HG03066 (cell line): ENCODE measurements at regions not wholly inside any gene's neighbourhood (a gene's known extent, or its start where the extent isn't known, plus 50 kb on each side); places are given as distances from the start of the nearest gene placed in this dataset.

Experiments used
- ATAC-seq: cut with Tn5 transposase; IDR thresholded peaks from one replicate; pipeline ENCODE4 v1.9.1; 2021; ENCODE audit warnings: low read depth; ENCODE audit not compliant: unreplicated experiment

DNA sequence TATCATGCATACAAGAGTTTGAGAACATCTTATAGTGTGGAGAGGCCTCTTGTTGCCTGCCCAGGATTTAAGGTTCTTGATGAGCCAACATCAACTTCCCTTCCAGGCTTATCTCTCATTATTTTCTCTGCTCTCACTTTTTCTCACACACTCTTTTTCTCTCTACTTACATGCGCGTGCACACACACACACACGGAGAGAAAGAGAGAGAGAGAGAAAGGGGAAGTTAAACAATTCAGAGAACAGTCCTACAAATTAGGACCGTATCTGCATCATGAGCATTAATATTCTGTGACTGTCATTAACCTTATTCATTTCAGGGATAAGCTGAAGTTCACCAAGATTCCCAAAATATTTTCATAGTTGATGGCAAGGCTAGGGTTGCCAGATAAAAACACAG, 269.0 kb downstream of the ZNF621 start:
- no peak for ATAC-seq

DNA sequence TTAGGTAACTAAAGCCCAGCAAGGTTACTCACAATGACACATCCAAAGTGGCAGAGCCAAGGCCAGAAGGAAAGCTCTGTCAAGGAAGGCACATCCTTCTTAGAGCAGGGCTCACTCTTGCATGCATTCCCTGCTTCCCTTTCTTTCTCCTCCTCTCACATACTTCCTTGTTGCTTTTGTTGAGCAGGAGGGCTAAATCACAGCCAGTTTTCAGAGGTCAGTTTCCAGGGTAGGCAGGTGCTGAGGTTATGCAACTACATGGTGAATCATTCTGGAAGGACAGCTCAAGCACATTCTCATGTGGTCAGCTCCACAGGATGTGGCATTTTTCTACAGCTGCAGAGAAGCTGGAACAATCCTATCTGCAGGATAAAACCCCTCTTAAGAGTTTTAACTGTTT, 275.6 kb downstream of the ZNF621 start:
- ATAC-seq = no peak

DNA sequence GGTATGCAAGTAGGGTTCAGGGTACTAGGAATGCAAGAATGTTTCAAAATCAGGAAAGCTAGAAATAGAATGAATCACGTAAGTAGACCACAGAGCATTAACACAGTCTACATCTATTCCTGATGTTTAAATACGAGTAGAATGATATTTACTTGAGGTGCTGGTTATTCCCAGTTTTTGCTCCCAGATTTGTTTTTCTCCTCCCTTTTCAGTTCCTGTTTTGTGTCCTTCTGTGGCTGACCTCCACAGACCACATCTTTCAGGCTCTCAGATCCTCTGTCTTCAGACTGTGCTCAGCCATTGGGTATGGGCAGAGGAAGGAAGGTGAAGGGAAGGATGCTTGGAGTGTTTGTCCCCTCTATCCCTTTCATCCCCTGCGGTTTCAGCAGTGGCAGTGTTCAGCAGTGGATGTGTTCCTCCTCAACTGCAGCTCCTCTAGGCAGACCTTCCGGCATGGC, 276.6 kb downstream of the ZNF621 start:
- no peak for ATAC-seq

DNA sequence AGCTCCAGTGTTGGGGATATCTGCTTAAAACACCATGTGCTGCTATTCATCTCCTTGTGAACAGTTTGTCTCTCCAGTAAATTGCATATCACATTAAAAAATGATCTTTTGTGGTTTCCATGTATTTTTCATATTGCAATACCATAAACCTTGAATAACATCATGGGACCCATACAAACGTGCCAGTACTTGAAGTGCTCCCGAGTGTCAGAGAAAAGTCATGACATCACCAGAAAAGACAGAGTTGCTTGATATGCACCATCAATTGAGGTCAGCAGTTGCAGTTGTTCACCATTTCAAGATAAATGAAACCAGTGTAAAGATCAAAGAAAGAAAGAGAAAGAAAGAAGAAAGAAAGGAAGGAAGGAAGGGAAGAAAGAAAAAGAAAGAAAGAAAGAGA, 278.6 kb downstream of the ZNF621 start:
- no peak for ATAC-seq

DNA sequence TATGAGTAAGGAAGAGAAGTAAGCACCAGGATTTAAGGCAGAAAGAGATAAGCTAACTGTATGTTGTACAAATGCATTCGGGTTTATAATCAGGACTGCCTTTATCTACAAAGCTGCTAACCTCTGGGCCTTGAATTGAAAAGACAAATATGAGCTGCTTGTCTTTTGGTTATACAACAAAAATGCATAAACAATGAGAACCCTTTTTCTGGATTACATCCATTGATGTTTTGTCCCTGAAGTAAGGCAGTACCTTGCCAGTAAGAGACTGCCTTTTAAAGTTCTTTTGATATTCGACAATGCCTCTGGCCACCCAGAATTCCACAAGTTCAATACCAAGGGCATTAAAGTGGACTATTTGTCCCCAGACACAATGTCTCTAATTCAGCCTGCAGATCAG, 280.7 kb downstream of the ZNF621 start:
- no peak for ATAC-seq

DNA sequence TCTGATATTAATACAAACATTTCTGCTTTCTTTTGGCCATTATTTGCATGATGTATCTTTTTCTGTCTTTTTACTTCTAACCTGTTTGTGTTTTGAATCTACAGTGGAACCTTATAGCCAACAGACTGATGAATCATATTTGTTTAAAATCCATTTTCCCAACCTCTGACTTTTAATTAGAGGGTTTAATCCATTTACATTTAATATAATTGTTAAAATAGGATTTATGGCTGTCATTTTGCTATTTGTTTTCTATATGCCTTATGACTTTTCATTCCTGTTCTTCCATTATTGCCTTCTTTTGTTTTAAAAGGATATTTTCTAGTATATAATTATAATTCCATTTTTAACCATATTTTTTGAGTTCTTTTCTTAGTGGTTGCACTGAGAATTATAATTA, 286.1 kb downstream of the ZNF621 start:
- ATAC-seq = no peak

DNA sequence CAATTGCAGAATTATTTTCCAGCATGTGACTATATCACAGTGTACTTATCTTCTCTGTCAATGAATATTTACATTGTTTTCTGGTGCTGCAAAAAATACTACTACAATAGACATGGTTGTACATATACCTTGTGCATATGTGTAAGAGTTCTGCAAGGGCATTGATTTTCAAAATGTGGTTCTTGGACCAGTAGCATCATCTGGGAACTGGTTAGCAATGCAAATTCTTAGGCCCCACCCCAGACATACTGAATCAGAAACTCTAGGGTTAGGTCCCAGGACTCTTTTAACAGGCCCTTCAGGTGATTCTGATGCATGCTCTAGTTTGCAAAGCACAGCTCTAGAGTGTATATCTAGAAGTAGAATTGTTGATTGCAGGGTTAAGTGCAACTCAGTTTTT, 292.3 kb downstream of the ZNF621 start:
- ATAC-seq = no peak

DNA sequence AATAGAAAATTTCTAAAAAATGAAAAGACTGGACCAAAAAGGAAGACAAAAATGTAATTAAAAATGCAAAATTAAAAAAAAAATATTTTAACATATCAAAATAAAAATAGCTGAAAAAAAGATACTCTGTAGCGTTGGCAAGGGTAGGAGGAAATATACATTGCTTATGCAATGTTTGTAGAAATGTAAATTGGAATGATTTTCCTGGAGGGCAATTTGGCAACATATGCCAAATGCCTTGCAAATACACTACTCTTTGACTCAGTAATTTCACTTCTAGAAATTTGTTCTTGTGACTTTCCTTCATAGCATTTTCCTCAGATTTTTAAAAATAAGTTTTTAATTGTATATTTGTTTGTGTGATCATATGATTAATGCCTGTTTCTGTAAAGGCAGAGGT, 296.6 kb downstream of the ZNF621 start:
- no peak for ATAC-seq

DNA sequence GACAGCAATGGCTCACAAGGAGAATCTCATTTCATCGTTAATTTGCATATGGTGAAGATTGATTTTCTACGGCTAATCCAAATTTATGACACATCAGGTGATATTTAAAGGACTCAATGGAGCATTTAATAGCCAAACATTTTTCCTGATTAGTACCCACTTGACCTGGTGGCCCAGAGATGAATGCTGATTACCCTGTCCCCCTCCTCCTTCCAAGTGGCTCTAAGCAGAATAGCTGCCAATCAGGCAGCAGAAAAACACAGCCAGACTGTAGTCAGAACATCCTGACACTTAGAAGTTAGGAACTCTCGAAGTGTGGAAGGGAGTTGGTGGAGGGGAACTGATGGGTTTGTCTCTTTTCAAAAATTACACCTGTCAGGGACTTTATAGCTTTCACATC, 302.5 kb downstream of the ZNF621 start:
- no peak for ATAC-seq

DNA sequence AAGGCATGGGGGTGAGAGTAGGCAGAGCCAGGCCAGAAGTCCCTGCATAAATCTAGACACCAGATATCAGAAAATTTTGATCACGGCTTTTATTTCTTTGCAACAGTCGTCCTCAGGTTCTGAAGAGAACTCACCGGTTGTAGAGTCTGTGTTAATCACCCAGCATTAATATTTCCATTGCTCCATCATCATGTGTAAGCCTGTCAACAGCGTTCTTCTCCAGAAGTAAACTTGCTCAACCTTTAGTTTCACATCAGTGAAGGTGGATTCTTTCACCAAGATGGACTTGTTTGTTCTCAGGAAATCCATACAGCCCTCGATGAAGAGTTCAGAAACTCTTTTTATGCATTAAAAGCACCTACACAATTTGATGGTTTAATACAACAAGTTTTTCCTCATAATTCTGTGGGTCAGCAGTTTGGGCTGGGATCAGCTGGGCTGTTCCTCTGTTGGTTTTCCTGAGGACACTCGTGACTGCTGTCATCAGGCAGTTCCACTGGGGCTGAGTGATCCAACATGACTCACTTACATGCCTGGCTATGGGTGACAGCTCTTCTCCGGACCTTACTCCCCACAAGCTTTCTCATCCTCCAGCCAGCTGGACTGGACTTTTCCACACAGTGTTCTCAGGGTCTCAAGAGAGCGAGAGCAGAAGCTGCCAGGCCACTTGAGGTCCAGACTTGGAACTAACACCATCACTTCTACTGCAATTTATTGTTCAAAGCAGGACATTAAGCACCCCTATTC, 303.4 kb downstream of the ZNF621 start:
- no peak for ATAC-seq

DNA sequence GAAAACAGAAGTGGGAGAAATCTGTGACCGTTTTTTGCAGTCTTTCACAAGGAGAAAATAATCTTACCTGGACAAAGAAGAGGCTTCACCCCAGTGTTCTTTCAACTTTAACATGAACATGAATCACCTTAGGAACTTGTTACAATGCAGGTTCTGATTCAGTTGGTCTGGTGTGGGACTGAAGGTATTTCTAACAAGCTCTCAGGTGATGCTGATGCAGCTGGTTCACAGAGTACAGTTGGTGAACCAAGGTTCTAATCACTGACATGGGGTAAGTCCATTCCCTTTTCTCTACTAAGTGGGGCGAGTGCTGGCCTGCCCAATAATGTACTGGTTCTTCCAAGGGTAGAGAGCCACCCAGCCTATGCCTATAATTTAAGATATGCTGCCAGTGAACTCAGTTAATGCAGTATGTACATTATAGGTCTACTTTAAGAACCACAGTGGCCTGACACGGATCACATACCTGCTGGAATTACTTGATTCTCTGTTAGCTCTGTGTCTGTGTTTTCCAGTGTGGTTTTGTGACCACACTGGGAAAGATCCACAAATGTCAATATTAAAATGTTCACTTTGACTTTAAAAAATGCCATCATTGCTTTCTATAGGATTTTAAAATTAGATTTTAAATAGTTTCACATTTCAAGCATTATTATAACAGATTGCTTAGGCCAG, 304.1 kb downstream of the ZNF621 start:
- no peak for ATAC-seq

DNA sequence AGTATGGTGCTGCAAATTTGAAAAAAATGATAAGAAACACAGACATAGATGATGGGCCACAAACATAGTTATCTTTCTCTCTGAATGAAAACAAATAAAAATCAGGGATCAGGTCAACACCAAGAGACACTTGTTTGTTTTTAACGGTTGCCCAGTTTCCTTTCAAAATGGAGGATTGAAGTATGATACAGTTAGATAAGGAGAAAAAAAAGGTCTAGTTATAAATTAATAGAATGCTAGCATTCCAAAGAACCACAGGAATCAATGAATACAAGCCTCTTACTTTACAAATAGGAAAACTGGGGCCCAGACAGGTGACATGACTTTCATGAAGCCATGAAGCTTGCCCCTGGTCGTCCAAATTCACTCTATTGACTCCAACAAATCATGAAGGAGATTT, 305.1 kb downstream of the ZNF621 start:
- ATAC-seq = no peak

DNA sequence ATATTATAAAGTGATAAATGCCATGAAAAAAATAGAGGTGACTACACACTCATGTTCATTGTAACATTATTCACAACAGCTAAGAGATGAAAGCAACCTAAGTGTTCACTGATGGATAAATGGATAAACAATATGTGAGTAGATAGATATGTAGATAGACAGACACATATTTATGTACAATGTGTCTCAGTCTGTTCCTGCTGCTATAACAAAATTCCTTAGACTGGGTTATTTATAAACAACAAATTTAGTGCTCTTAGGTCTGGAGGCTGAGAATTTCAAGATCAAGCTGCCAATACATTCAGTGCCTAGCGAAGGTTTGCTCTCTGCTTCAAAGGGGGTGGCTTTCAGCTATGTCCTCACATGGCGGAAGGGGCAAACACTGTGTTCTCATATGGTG, 312.5 kb downstream of the ZNF621 start:
- no peak for ATAC-seq

DNA sequence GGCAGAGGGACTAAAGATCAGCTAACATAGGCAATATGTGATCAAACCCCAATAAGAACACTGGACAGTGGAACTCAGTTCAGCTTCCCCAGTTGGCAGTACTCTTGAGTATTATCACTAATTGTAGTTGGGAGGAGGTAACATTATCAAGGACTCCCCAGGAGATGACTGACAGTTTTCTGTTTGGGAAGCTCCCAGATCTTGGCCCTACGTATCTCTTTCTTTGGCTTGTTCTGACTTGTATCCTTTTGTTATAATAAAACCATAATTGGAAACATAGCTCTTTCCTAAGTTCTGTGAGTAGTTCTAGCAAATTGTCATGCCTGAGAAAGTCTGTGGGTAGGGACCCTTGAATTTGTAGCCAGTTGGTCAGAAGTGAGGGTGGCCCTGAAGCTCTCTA, 316.4 kb downstream of the ZNF621 start:
- no peak for ATAC-seq

DNA sequence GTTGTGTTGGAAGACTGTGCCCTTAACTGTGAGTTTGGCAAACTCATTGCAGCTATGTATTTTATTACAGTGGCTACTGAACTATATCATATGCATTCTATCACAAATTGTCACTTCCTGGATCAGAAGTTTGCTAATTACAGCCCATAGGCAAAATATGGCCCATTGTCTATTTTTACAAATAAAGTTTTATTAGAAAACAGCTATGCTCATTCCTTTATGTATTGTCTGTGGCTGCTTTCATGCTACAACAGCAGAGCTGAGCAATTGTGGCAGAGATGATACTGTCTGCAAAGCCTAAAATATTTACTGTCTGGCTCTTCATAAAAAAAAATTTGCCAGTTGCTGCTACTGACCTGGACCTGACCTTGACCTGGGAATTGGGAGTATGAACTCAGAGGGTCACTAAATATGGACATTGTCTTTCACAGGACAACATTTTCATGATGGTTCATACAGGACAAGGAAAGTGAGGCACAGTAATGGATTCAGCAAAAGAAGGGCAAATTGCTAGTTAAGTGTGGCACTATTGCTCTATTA, 316.9 kb downstream of the ZNF621 start:
- no peak for ATAC-seq

DNA sequence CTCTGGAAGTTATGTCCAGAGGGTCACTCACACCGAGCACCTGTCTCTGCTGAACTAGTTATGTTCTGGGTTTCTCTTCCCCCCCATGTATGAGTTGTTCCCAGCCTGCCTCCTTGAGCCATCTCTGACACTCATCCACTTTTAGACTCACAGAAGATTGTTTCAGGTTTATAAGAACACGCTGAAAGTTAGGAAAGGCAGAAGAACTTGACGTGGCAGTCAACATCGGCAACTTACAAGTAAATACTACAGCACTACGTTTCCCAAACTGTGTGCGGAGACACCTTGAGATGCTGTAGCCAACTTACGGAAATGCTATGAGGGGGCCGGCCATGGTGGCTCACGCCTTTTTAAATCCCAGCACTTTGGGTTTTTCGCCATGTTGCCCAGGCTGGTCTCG, 318.0 kb downstream of the ZNF621 start:
- no peak for ATAC-seq

DNA sequence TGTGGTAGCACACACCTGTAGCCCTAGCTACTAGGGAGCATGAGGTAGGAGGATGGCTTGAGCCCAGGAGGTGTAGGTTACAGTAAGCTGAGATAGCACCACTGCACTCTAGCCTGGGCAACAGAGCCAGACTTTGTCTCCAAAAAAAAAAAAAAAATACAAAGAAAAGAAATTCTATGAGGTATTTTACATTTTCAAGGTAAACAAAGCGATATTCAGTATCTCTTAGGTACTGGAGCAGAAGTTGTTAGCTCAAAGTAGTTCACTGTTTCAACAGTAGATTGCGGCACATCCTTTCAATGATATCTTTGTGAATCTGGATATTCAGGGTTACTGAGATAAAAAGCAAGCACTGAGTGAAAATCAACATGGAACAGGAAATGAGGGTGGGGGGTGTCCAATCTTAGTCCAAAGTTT, 318.5 kb downstream of the ZNF621 start:
- ATAC-seq = no peak

DNA sequence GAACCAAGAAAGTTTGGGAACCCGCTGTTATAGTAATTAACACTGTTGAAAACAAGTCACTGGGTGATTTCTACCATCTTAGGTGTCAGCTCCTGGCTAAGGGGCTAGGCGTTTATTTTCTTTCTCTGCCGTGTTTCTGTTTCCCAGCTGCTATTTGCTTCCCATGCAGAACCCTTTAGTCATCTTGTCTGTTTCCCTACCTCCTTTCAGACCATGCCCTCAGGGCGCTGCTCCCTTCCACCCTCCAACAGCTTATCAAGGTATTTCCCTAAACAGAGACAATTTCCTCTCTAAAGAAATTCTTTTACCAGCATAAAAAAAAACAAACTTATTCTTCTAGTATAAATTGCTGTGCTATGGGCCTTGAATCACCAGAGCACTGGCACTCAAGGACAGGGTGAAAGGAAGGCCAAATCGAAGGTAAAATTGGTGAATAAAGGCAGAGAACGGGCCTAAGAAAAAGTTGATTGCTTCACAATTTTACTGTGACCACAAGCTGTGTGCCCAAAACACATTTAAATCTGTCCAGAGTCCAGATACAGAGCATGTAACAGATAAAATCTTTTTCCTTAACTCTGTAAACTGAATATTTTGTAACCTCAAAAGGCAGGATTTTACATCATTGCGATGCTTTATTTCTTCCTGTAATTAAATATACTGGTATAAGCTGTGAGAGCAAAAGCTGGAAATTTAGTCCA, 319.2 kb downstream of the ZNF621 start:
- no peak for ATAC-seq

DNA sequence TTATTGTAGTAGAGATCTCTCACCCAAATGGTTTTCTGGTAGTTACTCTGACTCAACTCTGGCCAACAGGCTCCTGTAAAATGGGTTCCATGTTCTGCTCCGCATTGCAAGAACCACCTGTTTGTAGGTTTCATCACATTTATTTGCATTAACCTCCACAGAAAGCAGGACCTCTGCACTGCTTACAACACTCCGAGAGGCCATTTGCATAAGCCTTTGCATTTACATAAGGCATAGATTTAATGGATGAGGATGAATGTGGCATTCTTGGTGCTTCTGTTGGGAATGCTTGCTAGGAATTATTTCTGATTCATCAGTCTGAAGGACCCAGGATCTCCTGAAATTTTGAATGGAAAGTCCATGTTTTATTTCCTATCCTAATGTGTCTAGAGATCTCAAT, 320.1 kb downstream of the ZNF621 start:
- ATAC-seq = no peak

DNA sequence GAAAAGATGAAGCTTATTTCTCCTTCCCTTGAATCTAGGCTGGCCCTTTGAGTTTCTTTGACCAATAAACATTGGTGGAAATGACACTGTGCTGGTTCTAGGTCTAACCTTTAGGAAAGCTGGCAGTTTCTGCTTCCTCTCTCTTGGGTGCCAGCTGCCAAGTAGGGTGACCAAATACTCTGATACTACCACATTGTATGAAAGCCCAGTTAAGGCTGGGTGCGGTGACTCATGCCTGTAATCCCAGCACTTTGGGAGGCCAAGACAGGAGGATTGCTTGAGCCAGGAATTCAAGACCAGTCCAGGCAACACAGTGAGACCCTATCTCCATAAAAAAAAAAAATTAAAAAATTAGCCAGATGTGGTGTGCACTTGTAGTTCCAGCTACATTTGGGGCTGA, 320.7 kb downstream of the ZNF621 start:
- ATAC-seq = no peak

DNA sequence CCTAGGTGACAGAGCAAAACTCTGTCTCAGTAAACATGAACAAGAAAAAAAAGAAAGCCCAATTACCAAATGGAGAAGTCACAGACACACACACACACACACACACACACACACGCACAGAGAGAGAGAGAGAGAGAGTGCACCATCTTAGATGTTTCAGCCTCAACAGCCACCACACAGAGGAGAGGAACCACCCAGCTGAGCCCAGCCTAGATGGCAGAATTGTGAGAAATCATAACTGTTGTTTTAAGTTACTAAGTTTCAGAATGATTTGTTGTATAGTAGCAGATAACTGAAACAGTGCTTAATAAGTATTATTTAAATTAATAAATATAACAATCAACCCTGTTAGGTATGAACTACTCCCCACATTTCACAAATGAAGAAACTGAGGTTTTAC, 321.2 kb downstream of the ZNF621 start:
- ATAC-seq = no peak
